Thyroid gland (tissue), 4 donors: ENCODE measurements at regions not wholly inside any gene's neighbourhood (a gene's known extent, or its start where the extent isn't known, plus 50 kb on each side); places are given as distances from the start of the nearest gene placed in this dataset.

Experiments
- DNase-seq, 2 donors: peaks; one replicate each; pipeline ENCODE4 v3.0.0-alpha.2; 2019
- H3K27ac ChIP-seq, 3 donors: fragments of 200-600 bp; sonication (generic); 1 replicate in 2 of 3; 2 replicates in 1 of 3; pipeline ENCODE4 v1.5.1; 2016 to 2019; ENCODE audit warnings: mild to moderate bottlenecking in 1 of 3, moderate library complexity in 1 of 3
- H3K27me3 ChIP-seq: fragments of 200-600 bp; sonication (generic); one replicate; pipeline ENCODE4 v1.5.1; 2019
- H3K36me3 ChIP-seq, 2 donors: fragments of 200-600 bp; sonication (generic); one replicate each; pipeline ENCODE4 v1.5.1; 2016 to 2019
- H3K4me1 ChIP-seq, 2 donors: fragments of 200-600 bp; sonication (generic); one replicate each; pipeline ENCODE4 v1.5.1; 2017 to 2019
- H3K4me3 ChIP-seq, 3 donors: fragments of 200-600 bp; sonication (generic); replicated peaks in 1 of 3; 1 replicate in 2 of 3; 2 replicates in 1 of 3; pipeline ENCODE4 v1.5.1; 2016; ENCODE audit warnings: mild to moderate bottlenecking in 1 of 3
- H3K9me3 ChIP-seq: fragments of 200-600 bp; sonication (generic); one replicate; pipeline ENCODE4 v1.5.1; 2017
- POLR2A ChIP-seq, 2 donors: fragments of 450-650 bp; IDR thresholded peaks; one replicate each; pipeline ENCODE4 v1.6.1; 2017; ENCODE audit warnings: antibody characterized with exemption in 2 of 2, mild to moderate bottlenecking in 2 of 2, moderate library complexity in 1 of 2
- WGBS, 2 donors: methylation state at CpG; one replicate each; pipeline ENCODE4 v1.1.5; 2017; 5-methylcytosine and 5-hydroxymethylcytosine counted together
- intact Hi-C: fragments of 100-400 bp; cut with DNase I; formaldehyde crosslinking; loops from one replicate; pipeline ENCODE4 v1.15.1; 2023
- TF ChIP-seq, protein P1 (sequence below), 6 experiments: fragments of 200-600 bp in 3 of 6; fragments of 450-650 bp in 3 of 6; sonication (generic) in 3 of 6; IDR thresholded peaks; one replicate each; pipeline ENCODE4 v1.5.1; 2016 to 2019; ENCODE audit warnings: antibody characterized with exemption in 6 of 6, mild to moderate bottlenecking in 2 of 6, inconsistent platforms in 1 of 6, moderate library complexity in 1 of 6

DNA sequence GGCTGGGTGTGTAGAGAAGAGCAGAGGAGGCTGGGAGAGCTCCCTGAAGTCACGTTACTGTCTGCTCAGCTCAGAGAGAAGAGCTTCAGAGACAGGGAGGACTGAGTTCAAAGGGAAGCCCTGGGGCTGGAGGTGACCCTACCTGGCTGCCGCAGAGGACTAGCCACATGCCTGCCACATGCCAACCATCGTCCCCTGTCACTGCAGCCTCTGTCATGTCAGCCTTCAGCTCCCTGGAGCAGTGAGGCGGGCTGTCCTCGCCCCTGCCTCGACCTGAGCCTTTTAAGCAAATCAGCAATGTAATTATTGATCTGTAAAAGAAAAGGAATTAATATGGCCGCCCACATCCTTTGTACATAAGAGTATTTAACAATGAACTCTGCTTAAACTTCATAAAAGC is 89.3 kb upstream of the RET start:
- Histone ChIP-seq H3K27ac (no peak overlapping the region), H3K4me3 (no peak overlapping the region), H3K27me3 (no peaks in the 10 kb centered on the region), H3K36me3 (no peaks in the 10 kb centered on the region), H3K4me1 (no peaks in the 10 kb centered on the region), H3K9me3 (no peaks in the 10 kb centered on the region)
- whole genome bisulfite sequencing, 2 donors, result 82 to 88% methylated on average over 7 of the region's 7 CpGs
- intact Hi-C loops, result no loop called here
- no peak for DNase-seq
- no peak for TF ChIP-seq POLR2A (IDR thresholded peaks at IDR 0.05)
- TF ChIP-seq, protein P1, sequence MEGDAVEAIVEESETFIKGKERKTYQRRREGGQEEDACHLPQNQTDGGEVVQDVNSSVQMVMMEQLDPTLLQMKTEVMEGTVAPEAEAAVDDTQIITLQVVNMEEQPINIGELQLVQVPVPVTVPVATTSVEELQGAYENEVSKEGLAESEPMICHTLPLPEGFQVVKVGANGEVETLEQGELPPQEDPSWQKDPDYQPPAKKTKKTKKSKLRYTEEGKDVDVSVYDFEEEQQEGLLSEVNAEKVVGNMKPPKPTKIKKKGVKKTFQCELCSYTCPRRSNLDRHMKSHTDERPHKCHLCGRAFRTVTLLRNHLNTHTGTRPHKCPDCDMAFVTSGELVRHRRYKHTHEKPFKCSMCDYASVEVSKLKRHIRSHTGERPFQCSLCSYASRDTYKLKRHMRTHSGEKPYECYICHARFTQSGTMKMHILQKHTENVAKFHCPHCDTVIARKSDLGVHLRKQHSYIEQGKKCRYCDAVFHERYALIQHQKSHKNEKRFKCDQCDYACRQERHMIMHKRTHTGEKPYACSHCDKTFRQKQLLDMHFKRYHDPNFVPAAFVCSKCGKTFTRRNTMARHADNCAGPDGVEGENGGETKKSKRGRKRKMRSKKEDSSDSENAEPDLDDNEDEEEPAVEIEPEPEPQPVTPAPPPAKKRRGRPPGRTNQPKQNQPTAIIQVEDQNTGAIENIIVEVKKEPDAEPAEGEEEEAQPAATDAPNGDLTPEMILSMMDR (IDR thresholded peaks at IDR 0.05), result no peak

DNA sequence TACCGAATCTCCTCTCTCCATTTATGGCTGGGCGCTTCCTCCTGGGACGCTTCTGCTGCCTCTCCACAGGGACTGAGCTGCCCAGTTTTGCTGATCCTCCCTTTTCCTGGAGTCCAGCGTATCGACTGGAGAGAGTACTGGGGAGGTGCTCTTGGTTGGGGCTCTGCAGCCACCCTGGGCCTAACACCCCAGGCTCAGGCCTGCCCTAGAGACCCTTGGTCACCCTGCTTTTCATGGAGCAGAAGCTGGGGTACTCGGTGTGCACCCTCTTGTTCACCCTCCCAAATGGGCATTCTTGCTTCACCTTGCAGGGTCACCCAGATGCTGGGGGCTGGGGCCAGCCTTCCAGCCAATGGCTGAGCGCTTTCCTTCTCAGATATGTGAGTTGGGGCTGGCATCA is 88.8 kb upstream of the RET start:
- Histone ChIP-seq H3K27me3 (no peaks in the 10 kb centered on the region), H3K27ac (no peak overlapping the region), H3K4me3 (no peak overlapping the region), H3K36me3 (no peaks in the 10 kb centered on the region), H3K4me1 (no peaks in the 10 kb centered on the region), H3K9me3 (no peaks in the 10 kb centered on the region)
- intact Hi-C loops, result no loop called here
- DNase-seq, result no peak
- TF ChIP-seq, protein P1 (IDR thresholded peaks at IDR 0.05), result no peak
- no peak for TF ChIP-seq POLR2A (IDR thresholded peaks at IDR 0.05)
- WGBS, 2 donors, result 80% methylated on average over 6 of the region's 7 CpGs

DNA sequence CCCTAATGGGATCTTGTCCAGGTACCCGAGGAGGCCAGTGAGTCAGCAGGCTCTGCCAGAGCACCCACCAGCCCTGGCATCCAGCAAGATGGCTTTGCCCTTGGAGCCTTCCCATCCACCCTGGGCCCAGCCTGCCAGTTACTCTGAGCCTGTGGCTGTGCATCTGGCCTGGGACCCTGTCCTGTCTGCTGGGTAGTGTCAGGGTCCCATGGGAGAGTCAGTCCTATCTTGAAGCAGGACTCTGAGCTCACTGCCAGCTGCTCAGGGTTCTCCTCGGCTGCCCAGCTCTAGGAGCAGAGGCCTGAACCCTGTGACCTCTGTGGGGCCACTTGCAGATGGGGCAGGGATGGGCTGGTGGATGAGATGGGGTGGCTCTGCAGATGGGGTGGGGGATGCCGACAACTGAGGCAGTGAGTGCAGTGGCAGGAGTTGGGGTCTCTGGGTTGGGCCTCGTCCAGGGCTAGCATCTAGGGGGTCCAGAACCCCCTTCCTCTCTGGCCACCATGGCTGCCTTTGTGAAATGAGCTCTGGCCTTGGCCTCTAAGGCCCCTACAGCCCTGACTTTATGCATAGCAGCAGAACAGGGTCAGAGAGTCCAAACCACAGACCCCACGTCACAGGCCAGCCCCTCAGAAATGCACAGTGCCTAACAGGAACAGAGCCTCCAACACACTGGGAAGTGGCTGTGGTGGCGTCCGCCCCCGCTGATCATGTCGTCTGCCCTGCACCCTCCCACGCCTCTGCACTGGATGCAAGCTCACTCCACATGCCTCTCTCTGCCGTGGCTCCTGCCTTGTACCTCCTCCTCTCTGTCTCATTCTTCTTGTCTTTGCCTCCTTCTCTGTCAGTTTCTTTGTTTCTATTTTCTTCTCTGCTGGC is 88.1 kb upstream of the RET start:
- no peaks in the 10 kb centered on the region for H3K4me1 ChIP-seq
- H3K9me3 ChIP-seq, result no peaks in the 10 kb centered on the region
- H3K36me3 ChIP-seq, result no peaks in the 10 kb centered on the region
- DNase-seq, result no peak
- H3K4me3 ChIP-seq, result no peak overlapping the region
- WGBS, 2 donors, result 67 to 77% methylated on average over 8 of the region's 11 CpGs
- TF ChIP-seq, protein P1 (IDR thresholded peaks at IDR 0.05), result no peak
- no peak for TF ChIP-seq POLR2A (IDR thresholded peaks at IDR 0.05)
- no peak overlapping the region for H3K27ac ChIP-seq
- H3K27me3 ChIP-seq, result no peaks in the 10 kb centered on the region
- intact Hi-C loops, result no loop called here

DNA sequence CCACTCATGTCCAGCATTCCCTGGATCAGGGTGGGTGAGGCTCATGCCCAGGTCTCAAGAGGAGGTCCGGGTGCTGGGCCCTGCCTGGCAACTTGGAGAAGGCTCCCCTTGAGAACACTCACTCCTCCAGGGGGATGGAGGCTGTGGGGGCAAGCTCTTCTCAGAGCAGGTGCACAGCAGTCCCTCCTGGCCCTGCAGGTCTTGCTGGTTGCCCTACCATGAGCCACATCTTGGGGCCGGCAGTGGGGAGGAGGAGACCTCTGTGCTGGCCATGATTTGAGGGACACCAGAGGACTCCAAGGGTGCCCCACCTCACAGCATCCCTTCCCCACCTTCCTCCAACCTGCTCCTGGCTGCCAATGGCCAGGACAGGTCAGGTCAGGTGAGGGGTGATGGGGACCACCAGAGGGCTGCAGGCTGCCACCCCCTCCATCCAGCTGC is 87.4 kb upstream of the RET start:
- WGBS, 2 donors, result 76 to 90% methylated on average over 2 of the region's 2 CpGs
- Histone ChIP-seq H3K4me3 (no peak overlapping the region), H3K36me3 (no peaks in the 10 kb centered on the region), H3K27ac (no peak overlapping the region), H3K4me1 (no peaks in the 10 kb centered on the region), H3K9me3 (no peaks in the 10 kb centered on the region), H3K27me3 (no peaks in the 10 kb centered on the region)
- intact Hi-C loops, result no loop called here
- no peak for DNase-seq
- TF ChIP-seq, protein P1 (IDR thresholded peaks at IDR 0.05), result no peak
- TF ChIP-seq POLR2A (IDR thresholded peaks at IDR 0.05), result no peak

DNA sequence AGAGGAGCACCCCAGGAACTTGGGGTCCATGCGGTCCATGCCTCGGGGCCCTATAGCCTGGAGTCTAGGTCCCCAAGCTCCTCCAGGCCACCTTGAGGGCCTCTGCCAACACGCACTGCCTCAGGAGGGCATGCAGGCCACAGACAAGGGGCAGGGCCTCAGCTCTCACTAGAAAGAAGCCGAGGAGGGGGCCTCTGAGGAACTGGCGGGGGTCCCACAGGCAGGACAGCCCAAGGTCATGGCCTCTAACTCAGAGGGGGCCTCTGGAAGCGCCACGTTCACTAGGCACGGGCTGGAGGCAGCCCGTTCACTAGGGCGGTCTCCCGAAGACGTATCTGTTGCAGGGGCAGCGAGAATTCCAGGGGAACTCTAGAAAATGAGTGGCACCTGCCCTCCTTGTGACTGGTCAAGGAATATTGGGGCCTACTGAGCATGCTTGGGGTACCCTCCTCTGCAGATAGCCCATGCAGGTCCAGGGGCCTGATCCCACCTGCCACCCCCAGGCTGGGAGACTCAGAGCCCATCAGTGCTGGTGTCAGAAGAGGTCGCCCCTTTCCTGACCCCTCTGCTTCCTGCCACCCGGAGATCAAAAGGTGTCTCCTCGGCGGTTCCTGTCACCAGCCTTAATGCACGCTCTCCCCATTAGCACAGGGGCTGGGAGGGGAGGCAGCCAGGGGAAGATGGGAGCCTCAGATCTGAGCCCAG is 86.7 kb upstream of the RET start:
- TF ChIP-seq POLR2A (IDR thresholded peaks at IDR 0.05), result no peak
- TF ChIP-seq, protein P1 (IDR thresholded peaks at IDR 0.05), result no peak
- no peak for DNase-seq
- 69 to 82% methylated on average over 7 to 13 of the region's 18 CpGs for WGBS, 2 donors

More for the DNA sequence above, 86.7 kb upstream of the RET start:
- H3K27ac ChIP-seq, result no peak overlapping the region
- no peaks in the 10 kb centered on the region for H3K27me3 ChIP-seq
- H3K4me1 ChIP-seq, result no peaks in the 10 kb centered on the region
- intact Hi-C loops, result no loop called here
- no peaks in the 10 kb centered on the region for H3K9me3 ChIP-seq
- no peaks in the 10 kb centered on the region for H3K36me3 ChIP-seq
- H3K4me3 ChIP-seq, result no peak overlapping the region
